Testis (tissue), 2 donors: ENCODE measurements at regions not wholly inside any gene's neighbourhood (a gene's known extent, or its start where the extent isn't known, plus 50 kb on each side); places are given as distances from the start of the nearest gene placed in this dataset.

ENCODE experiments used
- CTCF ChIP-seq, 3 experiments: fragments of 450-650 bp in 2 of 3; fragments of 200-600 bp in 1 of 3; sonication (generic) in 1 of 3; IDR thresholded peaks; one replicate each; pipeline ENCODE4 v1.5.1; 2016 to 2019; ENCODE audit warnings: antibody characterized with exemption in 3 of 3, mild to moderate bottlenecking in 2 of 3, moderate library complexity in 1 of 3
- POLR2A ChIP-seq: fragments of 450-650 bp; IDR thresholded peaks from one replicate; pipeline ENCODE4 v1.6.1; 2017; ENCODE audit warnings: antibody characterized with exemption, mild to moderate bottlenecking, moderate library complexity

- no peak for TF ChIP-seq CTCF (IDR thresholded peaks at IDR 0.05)
- TF ChIP-seq POLR2A = no peak
Measured at GRCh38 chr3:104245261-104245660, 1121.4 kb upstream of the ALCAM start.
